ENCODE measurements at regions not wholly inside any gene's neighbourhood (a gene's known extent, or its start where the extent isn't known, plus 50 kb on each side); places are given as distances from the start of the nearest gene placed in this dataset.
A peak's percentile ranks its signal among the peaks of the same experiment; 100 is the strongest.

- peaks cover 4% of the 10 kb centered on the region for H3K9me3 Mint-ChIP-seq
- no peaks in the 10 kb centered on the region for H3K36me3 Mint-ChIP-seq (ENCODE audit: low read depth)
- no peaks in the 10 kb centered on the region for H3K4me1 Mint-ChIP-seq (ENCODE audit: low read depth)
- H3K4me3 Mint-ChIP-seq = no peak overlapping the region
- H3K27me3 Mint-ChIP-seq = peaks cover 2% of the 10 kb centered on the region
- CTCF ChIA-PET = no interaction called here
- intact Hi-C loops (cut with micrococcal nuclease) = no loop called here
- TF ChIP-seq CTCF (IDR thresholded peaks at IDR 0.05) = no peak
- DNase-seq = no peak
- POLR2A ChIA-PET = no interaction called here
- H3K27ac Mint-ChIP-seq = no peak overlapping the region
- no peak for ATAC-seq
These were observed 206.8 kb upstream of the IPO5 start for GRCh38 chr13:97746649-97747048.

- Mint-ChIP-seq H3K9me3 (peaks cover 4% of the 10 kb centered on the region), H3K27me3 (peaks cover 2% of the 10 kb centered on the region), H3K4me3 (no peak overlapping the region), H3K36me3 (ENCODE audit: low read depth) (no peaks in the 10 kb centered on the region), H3K4me1 (ENCODE audit: low read depth) (no peaks in the 10 kb centered on the region), H3K27ac (no peak overlapping the region)
- TF ChIP-seq CTCF (IDR thresholded peaks at IDR 0.05) = no peak
- intact Hi-C loops (cut with micrococcal nuclease) = no loop called here
- ChIA-PET CTCF (no interaction called here), POLR2A (no interaction called here)
- DNase-seq = peak; percentile 3
- no peak for ATAC-seq
These were observed 204.3 kb upstream of the IPO5 start for GRCh38 chr13:97749174-97749573.

- intact Hi-C loops (cut with micrococcal nuclease) = no loop called here
- Mint-ChIP-seq H3K27me3 (peaks cover under 1% of the 10 kb centered on the region), H3K9me3 (peaks cover 4% of the 10 kb centered on the region), H3K4me1 (ENCODE audit: low read depth) (no peaks in the 10 kb centered on the region), H3K27ac (no peak overlapping the region), H3K36me3 (ENCODE audit: low read depth) (no peaks in the 10 kb centered on the region), H3K4me3 (no peak overlapping the region)
- DNase-seq (no peak), ATAC-seq (no peak)
- no peak for TF ChIP-seq CTCF (IDR thresholded peaks at IDR 0.05)
- POLR2A ChIA-PET = no interaction called here
- CTCF ChIA-PET = interaction anchor here (0.9 to 1.0 kb wide), 2 partner anchors 27 to 75 kb away, joined by 3 read pairs; no protein-coding TSS in a partner anchor
These were observed 202.0 kb upstream of the IPO5 start for GRCh38 chr13:97751477-97751876.

- no peaks in the 10 kb centered on the region for H3K4me1 Mint-ChIP-seq (ENCODE audit: low read depth)
- H3K36me3 Mint-ChIP-seq (ENCODE audit: low read depth) = no peaks in the 10 kb centered on the region
- ChIA-PET CTCF (interaction anchor here (0.6 to 1.3 kb wide), 2 partner anchors 45 to 105 kb away, joined by 3 read pairs; no protein-coding TSS in a partner anchor), POLR2A (no interaction called here)
- no peaks in the 10 kb centered on the region for H3K27me3 Mint-ChIP-seq
- DNase-seq = no peak
- H3K4me3 Mint-ChIP-seq = no peak overlapping the region
- no peak overlapping the region for H3K27ac Mint-ChIP-seq
- no peak for TF ChIP-seq CTCF (IDR thresholded peaks at IDR 0.05)
- H3K9me3 Mint-ChIP-seq = peaks cover 4% of the 10 kb centered on the region
- no peak for ATAC-seq
- intact Hi-C loops (cut with micrococcal nuclease) = no loop called here
These were observed 200.4 kb upstream of the IPO5 start for GRCh38 chr13:97752961-97753668.

GRCh38 chr13:97753942-97754670, 199.4 kb upstream of the IPO5 start:
- Mint-ChIP-seq H3K36me3 (ENCODE audit: low read depth) (no peaks in the 10 kb centered on the region), H3K9me3 (peaks cover 4% of the 10 kb centered on the region), H3K4me3 (no peak overlapping the region), H3K27ac (no peak overlapping the region), H3K4me1 (ENCODE audit: low read depth) (no peaks in the 10 kb centered on the region), H3K27me3 (no peaks in the 10 kb centered on the region)
- no peak for TF ChIP-seq CTCF (IDR thresholded peaks at IDR 0.05)
- CTCF ChIA-PET = interaction anchor here (1.3 kb wide), 1 partner anchor 44 kb away, joined by 3 read pairs; no protein-coding TSS in a partner anchor
- ATAC-seq = no peak
- intact Hi-C loops (cut with micrococcal nuclease) = no loop called here
- DNase-seq = peak; percentile 11
- POLR2A ChIA-PET = no interaction called here
